Left kidney (tissue), 1 donor: ENCODE measurements at regions not wholly inside any gene's neighbourhood (a gene's known extent, or its start where the extent isn't known, plus 50 kb on each side); places are given as distances from the start of the nearest gene placed in this dataset.
A peak's percentile ranks its signal among the peaks of the same experiment; 100 is the strongest.
"Not testable (repeated sequence)": the region's sequence is repeated elsewhere in the genome, so short reads cannot be mapped to it uniquely, and the experiment has no call there.

ENCODE experiments used
- DNase-seq: peaks from one replicate; pipeline ENCODE4 v3.0.0-alpha.2; 2013

DNA sequence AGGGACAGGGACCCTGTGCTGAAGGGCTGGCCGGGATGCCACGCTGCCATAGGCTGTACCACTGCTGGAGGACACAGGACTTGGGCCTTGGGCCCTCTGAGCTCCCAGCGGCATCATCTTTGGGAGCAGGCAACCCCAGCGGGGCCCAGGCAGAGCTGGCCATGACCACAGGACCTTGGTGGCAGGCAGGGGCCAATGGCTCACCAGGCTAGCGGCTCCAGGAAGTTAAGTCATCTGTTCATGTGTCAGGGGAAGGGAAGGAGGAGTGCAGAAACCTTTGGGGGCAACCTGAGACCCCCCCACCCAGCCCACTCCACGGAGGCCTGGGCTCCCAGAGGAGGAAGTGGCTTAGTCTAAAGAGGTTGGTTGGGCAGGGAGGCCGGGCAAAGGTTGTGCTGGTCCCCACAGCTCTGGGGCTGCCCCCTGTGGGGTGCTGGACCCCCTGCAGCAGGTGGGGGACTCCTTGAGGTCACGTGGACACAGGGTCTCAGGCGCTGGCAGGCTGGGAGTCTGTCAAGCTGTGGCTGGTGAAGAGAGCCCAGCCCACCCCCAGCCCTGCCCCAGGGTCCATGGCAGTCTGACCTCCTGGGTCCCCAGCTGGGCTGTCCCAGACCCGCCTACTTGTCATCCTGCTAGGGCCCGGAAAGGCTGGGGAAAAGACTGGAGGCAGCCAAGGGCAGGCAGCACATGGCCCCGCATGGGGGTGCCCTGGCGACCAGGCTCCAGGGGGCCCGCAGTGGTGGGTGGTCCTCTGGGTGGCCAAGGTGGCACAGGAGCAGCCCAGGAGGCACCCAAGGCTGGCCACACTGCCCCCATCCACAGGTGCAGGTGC is 184.3 kb downstream of the IGLL1 start:
- DNase-seq, result no peak

DNA sequence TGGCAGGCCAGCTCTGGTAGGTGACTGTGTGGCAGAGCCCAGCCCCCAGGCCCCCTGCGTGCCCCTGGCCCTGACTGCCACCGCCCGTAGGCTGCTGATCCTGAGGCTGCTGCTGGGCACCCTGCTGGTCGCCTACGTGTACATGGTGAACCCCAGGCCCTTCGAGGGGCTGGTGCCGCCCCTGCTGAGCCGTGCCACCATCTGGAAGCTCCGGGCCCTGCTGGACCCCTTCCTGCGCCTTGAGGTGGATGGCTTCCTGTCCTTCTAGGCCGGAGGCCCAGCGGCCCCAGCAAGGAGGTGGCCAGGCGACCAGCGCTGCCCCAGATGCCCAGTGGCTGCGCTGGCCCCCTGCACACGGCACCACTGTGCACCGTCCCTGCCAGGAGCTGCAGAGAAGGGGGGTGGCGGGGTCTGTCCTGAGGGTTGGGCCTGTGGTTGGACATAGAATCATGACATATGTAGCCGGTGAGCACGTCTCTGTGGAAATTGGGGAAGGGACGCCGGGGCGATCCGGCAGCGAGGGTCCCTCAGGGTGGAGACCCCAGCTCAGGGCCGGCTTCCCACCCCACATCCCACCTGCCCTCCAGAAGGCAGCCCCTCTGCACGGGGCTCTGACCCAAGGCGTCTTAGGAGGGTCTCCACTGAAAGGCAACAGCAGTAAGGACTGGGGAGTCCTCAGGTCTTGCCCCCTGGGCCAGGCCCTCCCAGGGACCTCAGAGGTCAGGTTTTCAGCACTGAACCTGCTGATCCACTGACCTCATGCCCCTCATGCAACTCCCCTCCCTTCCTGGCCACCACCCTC is 185.4 kb downstream of the IGLL1 start:
- no peak for DNase-seq

DNA sequence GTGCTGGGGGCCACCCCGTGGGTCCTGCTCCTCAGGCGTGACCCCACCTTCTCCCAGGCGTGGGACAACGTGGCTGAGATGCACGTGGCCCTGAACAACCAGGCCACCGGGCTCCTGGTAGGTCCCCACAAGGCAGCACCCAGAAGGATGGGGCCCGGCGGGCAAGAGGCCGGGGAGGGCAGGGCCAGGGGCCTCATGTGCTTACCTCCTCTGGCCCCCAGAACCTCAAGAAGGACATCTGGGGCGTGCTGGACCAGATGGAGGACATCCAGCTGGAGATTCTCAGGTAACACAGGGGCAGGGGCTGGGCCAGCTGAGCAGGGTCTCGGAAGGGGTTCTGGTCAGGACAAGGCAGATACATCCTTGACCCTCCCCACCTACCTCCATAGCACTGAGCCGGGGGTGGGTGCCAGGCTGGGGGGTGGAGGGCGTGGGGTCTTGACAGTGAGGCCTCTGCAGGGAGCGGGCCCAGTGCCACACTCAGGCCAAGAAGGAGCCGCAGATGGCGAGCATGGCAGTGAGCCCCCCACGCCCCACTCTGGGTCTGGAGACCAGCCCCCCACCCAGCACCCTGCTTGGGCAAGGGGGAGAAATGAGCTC is 186.3 kb downstream of the IGLL1 start:
- DNase-seq, result no peak

DNA sequence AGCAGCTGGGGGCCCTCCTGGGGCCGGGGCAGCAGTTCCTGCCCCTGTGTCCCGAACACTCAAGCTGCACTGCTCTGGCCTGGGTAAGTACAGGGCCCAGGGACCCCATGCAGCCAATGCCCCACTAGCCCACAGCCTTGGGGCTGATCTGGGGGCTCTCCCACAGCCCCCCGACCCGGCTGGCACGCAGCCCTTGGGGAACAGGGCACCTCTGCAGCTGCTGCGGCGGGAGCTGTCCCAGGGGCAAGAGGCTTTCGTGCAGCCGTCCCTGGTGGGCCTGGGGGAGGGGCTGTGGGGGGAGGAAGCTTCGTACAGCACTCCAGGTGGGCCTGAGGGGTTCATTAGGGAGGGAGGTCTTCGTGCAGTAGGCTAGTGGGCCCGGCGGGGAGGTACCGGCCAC is 186.9 kb downstream of the IGLL1 start:
- not testable (repeated sequence) for DNase-seq

DNA sequence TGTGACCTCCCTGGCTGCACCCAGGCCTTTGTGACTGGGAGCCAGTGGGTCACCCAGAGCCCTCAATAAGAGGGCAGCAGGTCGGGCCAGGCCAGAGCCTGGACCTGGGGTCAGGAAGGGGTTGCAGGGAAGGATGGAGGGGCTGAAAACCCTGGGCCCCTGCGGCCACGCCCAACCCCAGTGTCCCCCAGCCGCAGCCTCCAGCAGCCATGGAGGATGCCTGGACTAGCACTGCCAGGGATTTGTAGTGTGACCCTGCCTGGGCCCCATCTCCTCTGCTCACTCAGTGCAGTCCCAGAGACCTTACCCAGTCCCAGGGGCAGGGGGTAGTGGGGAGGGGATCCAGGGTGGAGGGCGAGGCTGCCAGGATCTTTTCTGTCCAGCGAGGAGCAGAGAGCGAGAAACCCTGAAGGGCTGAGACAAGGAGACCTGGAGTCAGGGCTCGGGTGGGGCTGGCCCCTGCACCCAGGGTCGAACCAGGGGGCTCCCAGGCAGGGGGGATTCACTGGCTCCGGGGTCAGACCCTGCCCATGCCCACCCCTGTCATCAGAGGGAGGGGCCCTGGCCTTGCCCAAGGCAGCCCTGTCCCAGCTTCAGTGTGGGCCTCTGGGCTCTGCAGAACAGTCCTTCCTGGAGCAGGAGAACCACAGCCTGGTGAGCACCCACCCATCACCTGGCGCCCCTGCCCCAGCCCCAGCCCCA is 187.5 kb downstream of the IGLL1 start:
- no peak for DNase-seq

DNA sequence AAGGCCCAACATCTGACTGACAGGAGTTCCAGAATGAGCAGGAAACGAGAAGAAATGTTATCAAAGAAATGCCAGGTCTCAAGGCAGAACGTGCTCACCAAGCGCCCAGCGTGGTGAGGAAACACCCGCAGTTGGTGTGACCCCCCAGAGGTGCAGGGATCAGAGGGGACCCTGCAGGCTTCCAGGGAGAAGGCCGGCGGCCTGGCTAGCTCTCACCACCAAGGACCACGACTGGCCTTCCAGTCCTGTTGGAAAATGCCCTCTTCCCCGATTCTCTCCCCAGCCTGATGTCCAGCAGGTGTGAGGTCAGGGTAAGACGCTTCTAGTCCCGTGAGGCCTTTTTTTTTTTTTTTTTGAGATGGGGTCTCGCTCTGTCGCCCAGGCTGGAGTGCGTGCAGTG is 189.1 kb downstream of the IGLL1 start:
- no peak for DNase-seq

DNA sequence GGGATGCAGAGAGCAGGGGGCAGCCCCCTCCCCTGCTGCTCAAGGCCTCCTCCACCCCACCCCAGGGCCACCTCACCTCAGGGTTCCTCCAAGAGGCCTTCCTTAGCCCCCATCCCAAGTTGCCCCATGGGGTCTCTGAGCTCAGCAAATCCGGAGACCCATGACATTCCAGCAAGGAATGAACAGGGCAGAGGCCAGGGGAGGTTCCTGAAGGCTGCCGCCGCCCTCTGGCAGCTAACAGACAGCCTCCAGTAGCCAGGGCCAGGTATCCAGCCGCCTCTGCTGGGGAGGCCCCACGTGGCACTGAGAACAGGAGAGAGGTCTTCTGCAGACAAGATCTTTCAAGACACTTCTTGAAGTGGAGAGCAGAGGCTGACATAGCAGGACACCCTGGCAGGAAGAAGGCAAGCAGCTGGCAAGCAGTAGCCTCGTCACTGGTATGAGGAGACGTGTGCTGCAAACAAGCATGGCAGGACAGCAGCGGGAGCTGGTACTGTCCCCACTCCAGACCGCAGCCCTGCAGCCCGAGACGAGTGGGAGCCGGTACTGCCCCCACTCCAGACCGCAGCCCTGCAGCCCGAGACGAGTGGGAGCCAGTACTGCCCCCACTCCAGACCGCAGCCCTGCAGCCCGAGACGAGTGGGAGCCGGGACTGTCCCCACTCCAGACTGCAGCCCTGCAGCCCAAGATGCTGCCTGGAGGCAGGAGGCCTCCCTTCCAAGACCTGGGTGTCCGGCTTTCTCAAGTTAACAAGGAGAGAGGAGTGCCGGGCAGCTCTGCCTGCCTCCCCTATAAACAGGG is 190.6 kb downstream of the IGLL1 start:
- DNase-seq, result no peak

DNA sequence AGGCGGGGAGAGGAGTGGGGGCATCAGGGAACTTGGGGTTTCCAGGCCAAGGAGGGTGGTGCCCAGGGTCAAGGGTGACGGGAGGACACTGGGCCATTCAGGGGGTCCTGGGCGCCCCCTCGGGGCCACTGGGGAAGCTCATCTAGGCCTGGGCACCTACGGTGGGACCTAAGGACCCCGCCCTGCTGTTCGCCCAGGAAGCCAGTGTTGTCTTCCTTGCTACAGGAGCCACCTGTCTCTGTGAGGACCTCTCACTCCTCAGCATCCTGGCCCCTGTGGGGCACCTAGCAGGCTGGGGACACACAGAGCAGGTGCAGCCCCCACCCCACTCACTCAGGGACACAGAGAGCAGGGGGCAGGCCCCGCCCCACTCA is 191.6 kb downstream of the IGLL1 start:
- DNase-seq, result no peak

DNA sequence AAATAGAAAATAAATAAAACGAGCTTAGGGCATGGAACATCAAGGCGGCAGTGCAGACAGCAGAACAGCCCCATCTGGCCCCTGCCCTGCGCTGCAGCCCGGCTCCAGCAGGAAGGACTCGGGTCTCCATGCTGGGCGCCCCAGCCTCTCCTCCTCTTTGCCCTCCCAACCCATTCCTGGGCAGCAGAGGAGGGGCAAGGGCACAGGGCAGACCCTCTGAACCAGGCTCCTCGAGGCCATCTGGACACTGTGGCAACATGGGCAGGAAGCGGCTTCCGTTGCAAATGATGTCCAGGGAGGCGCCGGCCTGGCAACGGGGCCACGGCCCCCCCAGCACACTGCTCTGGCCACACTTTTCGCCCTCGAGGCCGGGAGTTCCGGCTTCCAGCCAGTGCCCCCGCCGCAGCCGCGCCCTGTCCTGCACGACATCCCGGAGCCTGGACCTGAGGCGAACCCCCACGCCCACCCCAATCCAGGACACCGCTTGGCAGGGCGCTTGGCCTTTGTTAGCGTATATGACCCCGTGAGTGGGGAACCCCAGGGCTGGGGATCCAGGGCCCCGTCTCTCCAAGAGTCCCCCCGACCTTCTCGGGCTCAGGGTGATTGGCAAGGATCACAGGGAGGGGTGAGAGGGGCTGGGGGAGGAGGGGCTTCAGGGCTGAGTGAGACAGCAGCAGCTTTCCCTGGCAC is 192.1 kb downstream of the IGLL1 start:
- DNase-seq, result no peak

DNA sequence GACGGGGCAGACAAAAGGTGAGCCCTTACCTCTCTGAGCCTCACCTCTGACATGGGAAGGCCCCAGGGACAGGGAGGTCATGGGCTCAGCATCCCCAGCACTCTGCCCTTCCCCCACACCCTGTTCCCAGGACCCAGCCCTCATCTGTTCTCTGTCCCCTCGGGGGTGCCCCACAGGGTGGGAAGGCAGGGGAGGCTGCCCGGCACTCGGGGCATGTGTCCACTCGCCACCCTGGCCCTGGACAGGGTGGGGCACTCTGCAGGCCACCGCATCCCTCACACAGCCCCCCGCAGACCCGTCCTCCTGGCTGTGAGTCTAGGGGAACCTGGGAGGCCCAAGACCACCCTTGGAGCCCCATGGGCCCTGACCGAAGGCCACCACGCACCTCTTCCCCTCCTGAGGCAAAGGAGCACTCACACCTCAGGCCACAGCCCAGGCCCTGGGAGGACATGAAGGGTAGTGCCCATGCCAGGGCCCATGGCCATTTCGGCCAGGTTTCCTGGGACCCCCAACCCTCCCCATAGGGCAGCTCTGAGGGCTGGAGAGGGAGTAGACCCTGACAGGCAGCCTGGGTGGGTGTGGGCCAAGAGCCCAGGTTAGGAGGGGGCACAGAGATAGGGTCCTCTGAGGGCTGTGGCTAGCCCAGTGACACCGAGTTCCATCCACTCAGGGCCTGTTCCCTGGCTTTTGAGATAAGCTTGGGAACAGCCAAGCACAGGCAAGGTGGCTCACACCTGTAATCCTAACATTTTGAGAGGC is 193.1 kb downstream of the IGLL1 start:
- no peak for DNase-seq

DNA sequence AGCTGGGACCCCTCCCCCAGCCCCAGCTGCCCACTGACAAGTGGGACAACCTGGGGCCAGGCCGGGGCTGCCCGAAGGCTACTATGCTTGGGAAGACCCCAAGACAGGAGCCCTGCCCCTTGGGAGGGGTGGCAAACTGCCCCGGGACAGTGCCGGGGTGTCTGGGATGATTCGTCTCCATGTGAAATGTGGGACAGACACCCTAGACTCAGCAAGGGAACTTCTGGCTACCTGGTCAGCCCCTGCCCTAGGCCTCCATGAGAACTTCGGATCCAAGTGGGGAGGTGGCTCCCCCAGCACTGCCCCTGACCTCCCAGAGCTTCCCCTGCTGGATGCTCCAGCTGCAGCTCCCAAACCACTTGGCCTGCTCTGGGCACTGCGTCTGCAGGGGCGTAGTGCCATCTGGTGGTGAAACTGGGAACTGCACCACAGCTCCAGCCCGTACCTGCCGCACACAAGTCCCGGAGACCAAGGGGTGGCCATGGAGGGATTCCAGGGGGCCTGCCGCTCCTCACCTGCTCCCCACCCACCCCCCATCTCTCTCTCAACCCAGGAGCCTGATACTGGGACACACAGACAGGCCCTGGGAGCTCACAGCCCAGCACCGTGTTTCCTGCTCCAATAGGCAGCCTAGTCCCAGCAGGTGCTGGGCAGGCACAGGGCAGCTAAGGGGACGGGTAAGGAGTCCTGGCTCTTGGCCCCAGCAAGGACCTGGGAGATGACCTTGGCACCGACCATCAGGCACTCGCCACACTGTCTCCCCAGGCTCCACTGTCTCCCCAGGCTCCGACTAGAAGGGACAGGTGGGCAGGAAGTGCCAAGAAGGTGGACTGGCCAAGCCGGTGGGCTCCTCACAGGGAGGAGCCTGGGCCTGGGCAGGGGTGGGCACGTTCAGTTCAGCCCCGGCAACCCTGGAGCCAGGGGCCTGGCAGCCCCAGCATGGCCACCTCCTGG is 194.1 kb downstream of the IGLL1 start:
- peak; percentile 68 for DNase-seq

DNA sequence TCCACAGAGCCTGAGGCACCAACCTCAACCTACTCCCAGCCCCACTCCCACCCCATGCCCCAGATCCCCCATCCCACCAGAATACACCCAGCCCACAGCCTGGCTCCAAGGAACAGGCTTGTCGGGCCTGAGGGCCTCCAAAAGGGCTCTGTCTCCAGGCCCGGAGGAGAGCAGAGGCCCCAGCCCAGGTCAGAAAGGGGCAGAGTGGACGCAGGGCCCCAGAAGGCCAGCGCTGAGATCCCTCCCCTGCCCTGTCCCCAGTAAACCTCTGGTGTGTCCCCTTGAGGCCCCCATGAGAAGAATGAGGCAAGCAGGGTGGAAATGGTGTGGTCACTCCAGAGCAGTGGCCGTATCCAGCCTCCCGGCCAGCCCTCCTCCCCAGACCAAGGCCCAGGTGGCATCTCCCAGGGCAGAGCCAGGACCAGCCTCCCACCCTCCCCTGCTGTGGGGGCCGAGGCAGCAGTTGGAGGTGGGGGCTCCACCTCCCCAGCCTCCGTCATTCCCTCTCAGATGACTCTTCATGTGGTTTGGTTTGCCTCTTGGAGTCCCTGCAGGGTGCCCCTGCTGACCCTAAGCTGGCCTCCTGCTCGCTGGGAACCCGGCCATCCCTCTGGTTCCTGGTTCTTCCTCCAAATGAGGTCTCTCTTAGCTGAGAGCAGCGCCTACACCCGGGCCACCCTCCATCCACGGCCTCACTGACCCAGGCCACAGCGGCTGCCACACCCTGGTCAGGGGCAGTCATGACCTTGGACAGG is 195.0 kb downstream of the IGLL1 start:
- no peak for DNase-seq

DNA sequence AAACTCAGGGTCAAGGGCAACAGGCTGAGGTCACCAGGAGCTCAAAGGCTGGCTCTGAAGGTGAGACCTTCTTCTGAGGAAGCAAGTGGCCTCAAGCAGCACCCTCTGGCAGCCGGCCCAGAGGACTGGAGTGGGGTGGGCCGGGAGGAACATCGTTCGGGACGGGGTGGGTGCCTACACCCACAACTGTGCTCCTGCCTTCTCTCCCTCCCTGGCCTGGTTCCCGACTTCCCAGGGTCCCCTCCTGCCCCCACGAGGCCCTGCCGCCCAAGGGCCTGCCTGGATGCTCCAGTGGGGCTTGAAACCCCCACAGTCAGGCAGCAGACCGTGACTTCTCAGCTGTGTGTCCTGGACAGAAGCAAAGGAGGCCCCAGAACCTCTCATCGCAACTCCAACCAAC is 195.7 kb downstream of the IGLL1 start:
- no peak for DNase-seq

DNA sequence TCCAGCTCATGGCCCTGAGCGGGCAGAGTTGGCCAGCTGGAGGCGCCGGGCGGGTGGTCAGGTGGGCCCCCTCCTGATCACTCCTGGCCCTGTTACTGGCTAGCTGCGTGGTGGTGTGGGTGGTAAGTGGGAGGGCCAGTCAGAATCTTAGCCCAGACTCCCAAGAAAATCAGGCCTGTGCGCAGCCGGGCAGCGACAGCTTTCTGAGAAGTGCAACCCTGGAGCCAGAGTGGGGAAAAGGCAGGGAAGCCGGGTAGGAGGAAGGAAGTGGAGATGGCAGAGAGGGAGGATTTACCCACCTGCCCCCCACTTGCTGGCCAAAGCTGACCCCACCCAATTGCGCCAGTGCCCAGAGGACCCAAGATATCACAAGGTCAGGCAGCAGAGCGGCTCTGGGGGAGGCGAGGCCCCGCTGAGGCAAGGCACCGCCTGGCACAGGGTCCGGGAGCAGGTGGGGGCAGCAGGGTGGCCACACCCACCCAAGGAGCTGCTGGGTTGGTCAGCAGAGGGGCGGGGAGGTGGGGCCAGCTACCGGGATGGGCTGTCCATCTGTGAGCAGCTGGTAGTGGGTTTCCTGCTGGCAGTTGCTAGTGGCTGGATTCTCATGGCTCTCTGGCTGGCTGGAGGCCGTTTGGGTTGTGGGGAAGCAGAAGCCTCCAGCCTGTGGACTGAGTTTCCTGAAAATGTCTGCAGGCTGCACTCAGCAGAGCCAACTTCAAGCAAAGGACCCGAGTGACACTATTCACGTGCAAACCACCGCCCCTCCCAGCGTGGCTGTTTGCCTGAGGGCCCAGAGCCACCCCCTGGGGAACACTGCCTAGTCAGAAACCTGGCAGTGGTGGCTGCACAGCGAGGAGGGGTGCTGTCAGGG is 196.4 kb downstream of the IGLL1 start:
- no peak for DNase-seq

DNA sequence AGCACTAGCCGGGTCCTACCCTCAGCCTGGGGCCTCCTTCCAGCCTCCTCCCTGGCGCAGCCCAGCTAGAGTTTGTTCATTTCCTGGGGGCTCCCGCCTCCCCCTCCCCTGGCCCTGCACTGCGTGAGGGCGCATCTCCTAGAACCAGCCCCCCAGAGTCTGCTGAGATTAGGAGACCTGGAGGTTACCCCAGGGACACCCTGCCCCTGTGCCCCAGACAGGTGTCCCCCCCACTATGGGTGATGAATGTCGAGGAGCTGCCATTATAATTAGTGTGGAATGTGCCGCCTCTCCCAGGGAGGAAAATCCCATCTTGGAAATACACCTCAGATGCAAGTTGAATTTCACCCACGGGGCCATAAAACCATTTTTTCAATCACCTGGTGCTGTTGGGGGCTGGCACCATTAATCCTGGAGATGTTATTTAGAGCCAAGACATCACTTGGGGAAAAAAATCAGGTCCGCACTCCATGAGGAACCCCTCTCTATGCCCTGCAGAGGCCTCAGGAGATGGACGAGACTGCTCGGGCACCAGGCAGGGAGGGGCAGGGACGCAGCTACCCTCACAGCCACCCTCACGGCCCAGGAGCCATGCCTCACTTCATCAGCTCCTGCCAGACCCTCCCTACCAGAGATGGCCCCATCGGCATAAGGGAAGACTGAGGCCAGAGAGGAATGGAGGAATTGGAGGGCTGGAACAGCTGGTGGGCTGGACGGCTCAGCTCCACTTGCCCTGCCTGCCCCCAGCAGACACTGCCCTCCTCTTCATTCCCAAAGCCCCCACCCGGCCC is 197.5 kb downstream of the IGLL1 start:
- DNase-seq, result no peak

DNA sequence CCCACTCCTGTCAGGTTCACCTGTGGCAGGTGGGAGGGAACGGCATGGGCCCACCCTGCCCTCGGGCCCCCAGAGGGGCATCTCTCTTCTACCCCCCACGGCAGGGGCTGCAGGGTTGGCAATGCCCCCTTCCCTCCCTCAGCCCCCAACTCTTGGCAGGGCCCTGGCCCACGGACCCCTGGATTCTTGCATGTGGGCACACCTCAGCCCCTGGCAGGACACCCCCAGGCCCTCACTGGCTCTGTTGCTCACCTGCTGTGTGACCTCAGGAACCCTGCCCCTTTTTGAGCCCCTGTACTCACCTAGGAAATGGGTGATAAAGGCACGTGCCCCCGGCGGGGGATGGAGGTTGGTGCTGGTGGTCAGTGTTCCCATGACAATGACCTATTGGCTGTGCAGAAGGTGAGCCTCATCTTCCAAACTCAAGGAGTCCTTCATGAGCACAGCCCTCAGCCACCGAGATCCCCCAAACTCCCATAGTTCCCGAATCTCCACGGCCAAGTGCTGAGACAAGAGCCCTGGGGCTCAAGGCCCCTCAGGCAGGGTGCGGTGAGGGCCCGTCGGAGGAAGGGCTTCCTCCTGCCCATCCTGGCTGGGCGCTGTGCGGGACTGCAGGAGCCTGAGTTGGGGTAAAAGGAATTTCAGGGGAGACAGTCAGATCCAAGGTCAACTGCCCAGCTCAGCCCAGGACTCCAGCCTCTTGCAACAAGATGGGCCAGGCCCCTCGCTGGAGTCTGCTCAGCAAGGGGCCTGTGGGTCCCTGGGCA is 198.2 kb downstream of the IGLL1 start:
- no peak for DNase-seq
